IMR-90 (cell line): ENCODE measurements at regions not wholly inside any gene's neighbourhood (a gene's known extent, or its start where the extent isn't known, plus 50 kb on each side); places are given as distances from the start of the nearest gene placed in this dataset.

Source experiments
- CEBPB ChIP-seq: IDR thresholded peaks from 2 replicates; pipeline ENCODE4 v1.6.1; 2012; ENCODE audit warnings: low read depth, low read length, improper control_type of control experiment
- CHD1 ChIP-seq: IDR thresholded peaks from 2 replicates; pipeline ENCODE4 v1.6.1; 2012; ENCODE audit warnings: low read depth, low read length, improper control_type of control experiment
- MAZ ChIP-seq: IDR thresholded peaks from 2 replicates; pipeline ENCODE4 v1.6.1; 2012; ENCODE audit warnings: low read depth, mild to moderate bottlenecking, low read length, improper control_type of control experiment, moderate library complexity, borderline replicate concordance
- MXI1 ChIP-seq: IDR thresholded peaks from 2 replicates; pipeline ENCODE4 v1.6.1; 2012; ENCODE audit warnings: low read depth, mild to moderate bottlenecking, low read length, moderate library complexity, borderline replicate concordance
- POLR2A ChIP-seq: IDR thresholded peaks from 2 replicates; pipeline ENCODE4 v1.6.1; 2012; ENCODE audit warnings: mild to moderate bottlenecking, low read depth, low read length
- RAD21 ChIP-seq: IDR thresholded peaks from 2 replicates; pipeline ENCODE4 v1.6.1; 2012; ENCODE audit warnings: low read length, improper control_type of control experiment
- RFX5 ChIP-seq: IDR thresholded peaks from 2 replicates; pipeline ENCODE4 v1.8.0; 2012; ENCODE audit warnings: low read depth, mild to moderate bottlenecking, low read length, moderate library complexity
- SMC3 ChIP-seq: fragments of 150-350 bp; IDR thresholded peaks from 2 replicates; pipeline ENCODE4 v1.6.1; 2016; ENCODE audit warnings: low read depth, mild to moderate bottlenecking, antibody characterized with exemption, low read length, moderate library complexity
- TF ChIP-seq, protein P1 (sequence below): conservative IDR thresholded peaks from 2 replicates; pipeline ENCODE4 v1.5.1; 2012; ENCODE audit warnings: mild to moderate bottlenecking, low read depth, low read length, improper control_type of control experiment

DNA sequence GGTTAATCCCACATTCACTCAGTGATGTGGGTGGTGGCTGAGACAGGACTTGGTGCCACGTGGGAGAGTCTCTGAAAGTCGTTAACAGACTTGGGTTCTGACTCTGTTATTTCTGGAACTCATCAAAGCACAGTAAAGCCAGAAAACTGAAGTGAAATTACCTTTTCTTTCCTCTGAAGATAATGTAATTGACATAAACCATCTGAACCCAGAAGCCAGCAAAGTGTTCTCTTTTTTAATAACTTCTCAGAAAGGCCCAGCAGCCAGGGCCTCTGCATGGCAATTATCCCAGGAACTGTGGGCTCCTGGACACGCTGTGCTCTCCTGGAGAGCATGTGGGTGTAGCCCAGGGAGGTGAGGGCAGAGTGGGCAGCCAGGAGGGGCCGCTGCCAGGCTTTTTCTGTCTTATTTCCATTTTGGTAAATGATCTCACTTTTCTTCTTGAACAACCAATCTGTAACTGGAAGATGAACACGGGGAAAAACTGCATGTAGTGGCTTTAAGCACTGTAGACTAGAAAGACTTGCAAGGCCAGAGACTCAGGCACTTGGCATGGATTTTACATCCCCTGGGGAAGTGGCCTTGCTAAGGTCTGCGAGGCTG, 444.1 kb upstream of the TMEM132C start:
- TF ChIP-seq CHD1 (no peak), MAZ (no peak), POLR2A (no peak), SMC3 (no peak), RAD21 (no peak), RFX5 (no peak), CEBPB (no peak), MXI1 (no peak)
- TF ChIP-seq, protein P1, sequence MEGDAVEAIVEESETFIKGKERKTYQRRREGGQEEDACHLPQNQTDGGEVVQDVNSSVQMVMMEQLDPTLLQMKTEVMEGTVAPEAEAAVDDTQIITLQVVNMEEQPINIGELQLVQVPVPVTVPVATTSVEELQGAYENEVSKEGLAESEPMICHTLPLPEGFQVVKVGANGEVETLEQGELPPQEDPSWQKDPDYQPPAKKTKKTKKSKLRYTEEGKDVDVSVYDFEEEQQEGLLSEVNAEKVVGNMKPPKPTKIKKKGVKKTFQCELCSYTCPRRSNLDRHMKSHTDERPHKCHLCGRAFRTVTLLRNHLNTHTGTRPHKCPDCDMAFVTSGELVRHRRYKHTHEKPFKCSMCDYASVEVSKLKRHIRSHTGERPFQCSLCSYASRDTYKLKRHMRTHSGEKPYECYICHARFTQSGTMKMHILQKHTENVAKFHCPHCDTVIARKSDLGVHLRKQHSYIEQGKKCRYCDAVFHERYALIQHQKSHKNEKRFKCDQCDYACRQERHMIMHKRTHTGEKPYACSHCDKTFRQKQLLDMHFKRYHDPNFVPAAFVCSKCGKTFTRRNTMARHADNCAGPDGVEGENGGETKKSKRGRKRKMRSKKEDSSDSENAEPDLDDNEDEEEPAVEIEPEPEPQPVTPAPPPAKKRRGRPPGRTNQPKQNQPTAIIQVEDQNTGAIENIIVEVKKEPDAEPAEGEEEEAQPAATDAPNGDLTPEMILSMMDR, result no peak
